SK-N-SH (cell line): ENCODE measurements at regions not wholly inside any gene's neighbourhood (a gene's known extent, or its start where the extent isn't known, plus 50 kb on each side); places are given as distances from the start of the nearest gene placed in this dataset.

Source experiments
- EP300 ChIP-seq, 2 experiments: IDR thresholded peaks; 2 replicates each; pipeline versions ENCODE4 v1.4.0 to v1.6.1; 2012; ENCODE audit warnings: borderline replicate concordance in 1 of 2, low read depth in 1 of 2, low read length in 1 of 2
- FOSL2 ChIP-seq: IDR thresholded peaks from 2 replicates; pipeline ENCODE4 v1.4.0; 2012; ENCODE audit warnings: low read depth, mild to moderate bottlenecking, moderate library complexity, borderline replicate concordance
- FOXJ3 ChIP-seq: sonication (generic); formaldehyde crosslinking; IDR thresholded peaks from 2 replicates; pipeline ENCODE4 v1.5.1; 2020; ENCODE audit warnings: mild to moderate bottlenecking, missing genetic modification reagents
- GABPA ChIP-seq: IDR thresholded peaks from 2 replicates; pipeline ENCODE4 v1.4.0; 2012; ENCODE audit warnings: low read depth, mild to moderate bottlenecking
- POLR2AphosphoS5 ChIP-seq: IDR thresholded peaks from 2 replicates; pipeline ENCODE4 v1.6.1; 2012; ENCODE audit warnings: low read depth, low read length
- RAD21 ChIP-seq: IDR thresholded peaks from 2 replicates; pipeline ENCODE4 v1.6.1; 2012; ENCODE audit warnings: mild to moderate bottlenecking, low read length
- RCOR1 ChIP-seq: fragments of 150-350 bp; IDR thresholded peaks from 2 replicates; pipeline ENCODE4 v1.6.1; 2017; ENCODE audit warnings: antibody characterized with exemption, low read length
- TAF1 ChIP-seq: IDR thresholded peaks from 2 replicates; pipeline ENCODE4 v1.6.1; 2012; ENCODE audit warnings: low read depth, mild to moderate bottlenecking, low read length, moderate library complexity, borderline replicate concordance
- TF ChIP-seq, protein P1 (sequence below): fragments of 200-600 bp; sonication (generic); IDR thresholded peaks from 2 replicates; pipeline ENCODE4 v1.6.1; 2017; ENCODE audit warnings: antibody characterized with exemption, mild to moderate bottlenecking, moderate library complexity
- TF ChIP-seq, protein P2 (sequence below): IDR thresholded peaks from 2 replicates; pipeline ENCODE4 v1.6.1; 2012; ENCODE audit warnings: mild to moderate bottlenecking, low read depth, low read length, moderate library complexity

DNA sequence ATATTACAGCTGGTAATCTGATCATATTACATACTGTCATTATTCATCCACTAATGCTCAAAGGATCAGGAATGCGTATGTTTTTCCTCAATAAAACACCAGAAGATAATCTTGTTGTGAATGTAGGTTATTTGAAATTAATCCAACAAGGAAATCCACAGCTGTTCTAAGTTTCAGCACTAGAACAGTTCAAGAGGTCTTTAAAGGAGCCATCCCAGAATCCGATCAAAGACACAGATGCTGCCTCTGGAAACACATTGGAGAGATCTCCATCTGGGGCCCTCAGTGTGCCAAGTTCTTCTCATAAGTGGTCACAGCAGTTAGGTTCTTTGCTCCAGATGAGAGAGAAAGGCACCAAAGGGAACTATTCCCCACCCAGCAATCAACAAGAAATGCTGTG lies 1955.1 kb upstream of the RAG2 start:
- TF ChIP-seq POLR2AphosphoS5 (no peak), EP300 (IDR thresholded peaks at IDR 0.05; ENCODE audit: borderline replicate concordance in 1 of 2, low read depth in 1 of 2, low read length in 1 of 2) (no peak), TAF1 (no peak), RAD21 (no peak), FOXJ3 (no peak), RCOR1 (no peak), FOSL2 (no peak), GABPA (no peak)
- TF ChIP-seq, protein P1, sequence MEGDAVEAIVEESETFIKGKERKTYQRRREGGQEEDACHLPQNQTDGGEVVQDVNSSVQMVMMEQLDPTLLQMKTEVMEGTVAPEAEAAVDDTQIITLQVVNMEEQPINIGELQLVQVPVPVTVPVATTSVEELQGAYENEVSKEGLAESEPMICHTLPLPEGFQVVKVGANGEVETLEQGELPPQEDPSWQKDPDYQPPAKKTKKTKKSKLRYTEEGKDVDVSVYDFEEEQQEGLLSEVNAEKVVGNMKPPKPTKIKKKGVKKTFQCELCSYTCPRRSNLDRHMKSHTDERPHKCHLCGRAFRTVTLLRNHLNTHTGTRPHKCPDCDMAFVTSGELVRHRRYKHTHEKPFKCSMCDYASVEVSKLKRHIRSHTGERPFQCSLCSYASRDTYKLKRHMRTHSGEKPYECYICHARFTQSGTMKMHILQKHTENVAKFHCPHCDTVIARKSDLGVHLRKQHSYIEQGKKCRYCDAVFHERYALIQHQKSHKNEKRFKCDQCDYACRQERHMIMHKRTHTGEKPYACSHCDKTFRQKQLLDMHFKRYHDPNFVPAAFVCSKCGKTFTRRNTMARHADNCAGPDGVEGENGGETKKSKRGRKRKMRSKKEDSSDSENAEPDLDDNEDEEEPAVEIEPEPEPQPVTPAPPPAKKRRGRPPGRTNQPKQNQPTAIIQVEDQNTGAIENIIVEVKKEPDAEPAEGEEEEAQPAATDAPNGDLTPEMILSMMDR, result no peak
- TF ChIP-seq, protein P2, sequence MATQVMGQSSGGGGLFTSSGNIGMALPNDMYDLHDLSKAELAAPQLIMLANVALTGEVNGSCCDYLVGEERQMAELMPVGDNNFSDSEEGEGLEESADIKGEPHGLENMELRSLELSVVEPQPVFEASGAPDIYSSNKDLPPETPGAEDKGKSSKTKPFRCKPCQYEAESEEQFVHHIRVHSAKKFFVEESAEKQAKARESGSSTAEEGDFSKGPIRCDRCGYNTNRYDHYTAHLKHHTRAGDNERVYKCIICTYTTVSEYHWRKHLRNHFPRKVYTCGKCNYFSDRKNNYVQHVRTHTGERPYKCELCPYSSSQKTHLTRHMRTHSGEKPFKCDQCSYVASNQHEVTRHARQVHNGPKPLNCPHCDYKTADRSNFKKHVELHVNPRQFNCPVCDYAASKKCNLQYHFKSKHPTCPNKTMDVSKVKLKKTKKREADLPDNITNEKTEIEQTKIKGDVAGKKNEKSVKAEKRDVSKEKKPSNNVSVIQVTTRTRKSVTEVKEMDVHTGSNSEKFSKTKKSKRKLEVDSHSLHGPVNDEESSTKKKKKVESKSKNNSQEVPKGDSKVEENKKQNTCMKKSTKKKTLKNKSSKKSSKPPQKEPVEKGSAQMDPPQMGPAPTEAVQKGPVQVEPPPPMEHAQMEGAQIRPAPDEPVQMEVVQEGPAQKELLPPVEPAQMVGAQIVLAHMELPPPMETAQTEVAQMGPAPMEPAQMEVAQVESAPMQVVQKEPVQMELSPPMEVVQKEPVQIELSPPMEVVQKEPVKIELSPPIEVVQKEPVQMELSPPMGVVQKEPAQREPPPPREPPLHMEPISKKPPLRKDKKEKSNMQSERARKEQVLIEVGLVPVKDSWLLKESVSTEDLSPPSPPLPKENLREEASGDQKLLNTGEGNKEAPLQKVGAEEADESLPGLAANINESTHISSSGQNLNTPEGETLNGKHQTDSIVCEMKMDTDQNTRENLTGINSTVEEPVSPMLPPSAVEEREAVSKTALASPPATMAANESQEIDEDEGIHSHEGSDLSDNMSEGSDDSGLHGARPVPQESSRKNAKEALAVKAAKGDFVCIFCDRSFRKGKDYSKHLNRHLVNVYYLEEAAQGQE, result no peak
